ENCODE measurements at regions not wholly inside any gene's neighbourhood (a gene's known extent, or its start where the extent isn't known, plus 50 kb on each side); places are given as distances from the start of the nearest gene placed in this dataset.
"Not testable (repeated sequence)": the region's sequence is repeated elsewhere in the genome, so short reads cannot be mapped to it uniquely, and the experiment has no call there.

DNA sequence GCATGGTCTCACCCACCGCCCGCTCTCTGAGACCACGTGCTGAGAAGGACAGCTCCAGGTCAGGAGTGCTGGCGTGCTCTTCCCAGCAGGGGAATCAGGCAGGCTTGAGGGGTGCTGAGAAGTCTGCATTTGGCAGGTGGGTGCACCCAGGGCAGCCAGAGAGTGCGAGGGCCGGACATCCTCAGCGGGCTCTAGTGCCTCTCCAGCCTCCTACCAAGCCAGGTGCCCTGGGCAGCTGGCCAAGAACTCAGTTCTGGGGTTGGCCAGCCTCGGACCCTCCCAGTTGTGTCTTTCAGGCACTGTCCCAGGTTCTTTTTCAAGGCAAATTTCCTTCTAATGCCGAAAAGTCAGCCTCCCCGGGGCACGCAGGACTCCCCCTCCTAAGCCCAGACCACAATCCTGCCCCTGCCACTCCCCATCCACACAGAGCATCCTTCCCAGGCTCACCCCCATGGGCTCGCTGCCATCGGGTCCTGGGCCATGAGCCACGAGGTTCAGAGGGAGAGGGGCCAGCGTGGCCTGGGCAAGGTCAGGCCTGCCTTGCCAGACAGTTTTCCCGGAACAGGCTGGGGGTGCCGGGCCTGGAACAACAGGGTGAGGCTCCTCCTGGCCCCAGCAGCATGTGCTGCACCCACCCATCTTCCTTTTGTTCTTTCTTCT lies 52.2 kb upstream of the GPC1 start:
- no peak for DNase-seq (ENCODE audit: extremely low spot score, unreplicated experiment)
- Mint-ChIP-seq H3K9me3 (no peaks in the 10 kb centered on the region), H3K27ac (no peak overlapping the region), H3K4me1 (ENCODE audit: unreplicated experiment) (no peaks in the 10 kb centered on the region), H3K36me3 (no peaks in the 10 kb centered on the region), H3K4me3 (no peak overlapping the region), H3K27me3 (peaks cover 6% of the 10 kb centered on the region)
- TF ChIP-seq, protein P1, sequence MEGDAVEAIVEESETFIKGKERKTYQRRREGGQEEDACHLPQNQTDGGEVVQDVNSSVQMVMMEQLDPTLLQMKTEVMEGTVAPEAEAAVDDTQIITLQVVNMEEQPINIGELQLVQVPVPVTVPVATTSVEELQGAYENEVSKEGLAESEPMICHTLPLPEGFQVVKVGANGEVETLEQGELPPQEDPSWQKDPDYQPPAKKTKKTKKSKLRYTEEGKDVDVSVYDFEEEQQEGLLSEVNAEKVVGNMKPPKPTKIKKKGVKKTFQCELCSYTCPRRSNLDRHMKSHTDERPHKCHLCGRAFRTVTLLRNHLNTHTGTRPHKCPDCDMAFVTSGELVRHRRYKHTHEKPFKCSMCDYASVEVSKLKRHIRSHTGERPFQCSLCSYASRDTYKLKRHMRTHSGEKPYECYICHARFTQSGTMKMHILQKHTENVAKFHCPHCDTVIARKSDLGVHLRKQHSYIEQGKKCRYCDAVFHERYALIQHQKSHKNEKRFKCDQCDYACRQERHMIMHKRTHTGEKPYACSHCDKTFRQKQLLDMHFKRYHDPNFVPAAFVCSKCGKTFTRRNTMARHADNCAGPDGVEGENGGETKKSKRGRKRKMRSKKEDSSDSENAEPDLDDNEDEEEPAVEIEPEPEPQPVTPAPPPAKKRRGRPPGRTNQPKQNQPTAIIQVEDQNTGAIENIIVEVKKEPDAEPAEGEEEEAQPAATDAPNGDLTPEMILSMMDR (conservative IDR thresholded peaks at IDR 0.05): no peak

DNA sequence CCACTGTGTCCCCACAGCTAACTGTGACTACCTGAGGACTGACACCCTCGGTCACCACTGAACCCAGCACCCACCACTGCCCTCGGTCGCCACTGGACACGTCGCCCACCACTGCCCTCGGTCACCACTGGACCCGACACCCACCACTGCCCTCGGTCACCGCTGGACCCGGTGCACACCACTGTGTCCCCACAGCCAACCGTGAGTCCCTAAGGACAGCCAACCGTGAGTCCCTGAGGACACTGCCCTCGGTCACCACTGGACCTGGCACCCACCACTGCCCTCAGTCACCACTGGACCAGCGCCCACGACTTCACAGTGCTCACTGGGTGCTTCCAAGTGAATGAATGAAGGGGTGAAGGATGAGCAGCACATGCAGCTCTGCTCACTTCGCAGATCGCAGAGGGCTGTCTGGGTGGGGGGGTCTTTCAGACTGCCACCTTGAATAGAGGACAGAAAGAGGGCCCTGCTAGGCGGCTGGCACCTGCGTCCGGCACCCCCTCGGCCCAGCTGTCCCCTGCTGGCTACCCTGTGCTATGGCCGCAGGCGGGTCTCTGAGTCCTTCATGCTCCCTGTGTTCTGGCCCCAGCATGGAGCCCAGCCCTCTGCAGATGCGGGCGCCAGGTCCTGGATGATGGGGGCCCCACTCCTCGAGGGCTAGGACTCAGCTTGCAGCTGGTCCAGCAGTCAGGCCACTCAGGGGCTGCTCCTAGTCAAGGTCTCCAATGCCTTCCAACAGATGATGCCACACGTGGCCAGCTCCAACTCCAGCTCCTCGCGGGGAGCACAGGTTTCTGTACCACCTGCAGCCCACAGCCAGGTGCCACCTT lies 51.4 kb upstream of the GPC1 start:
- Mint-ChIP-seq H3K9me3 (no peaks in the 10 kb centered on the region), H3K36me3 (no peaks in the 10 kb centered on the region), H3K4me1 (ENCODE audit: unreplicated experiment) (no peaks in the 10 kb centered on the region), H3K27me3 (peaks cover 6% of the 10 kb centered on the region), H3K4me3 (no peak overlapping the region), H3K27ac (no peak overlapping the region)
- DNase-seq (ENCODE audit: extremely low spot score, unreplicated experiment): no peak
- TF ChIP-seq, protein P1 (conservative IDR thresholded peaks at IDR 0.05): no peak

DNA sequence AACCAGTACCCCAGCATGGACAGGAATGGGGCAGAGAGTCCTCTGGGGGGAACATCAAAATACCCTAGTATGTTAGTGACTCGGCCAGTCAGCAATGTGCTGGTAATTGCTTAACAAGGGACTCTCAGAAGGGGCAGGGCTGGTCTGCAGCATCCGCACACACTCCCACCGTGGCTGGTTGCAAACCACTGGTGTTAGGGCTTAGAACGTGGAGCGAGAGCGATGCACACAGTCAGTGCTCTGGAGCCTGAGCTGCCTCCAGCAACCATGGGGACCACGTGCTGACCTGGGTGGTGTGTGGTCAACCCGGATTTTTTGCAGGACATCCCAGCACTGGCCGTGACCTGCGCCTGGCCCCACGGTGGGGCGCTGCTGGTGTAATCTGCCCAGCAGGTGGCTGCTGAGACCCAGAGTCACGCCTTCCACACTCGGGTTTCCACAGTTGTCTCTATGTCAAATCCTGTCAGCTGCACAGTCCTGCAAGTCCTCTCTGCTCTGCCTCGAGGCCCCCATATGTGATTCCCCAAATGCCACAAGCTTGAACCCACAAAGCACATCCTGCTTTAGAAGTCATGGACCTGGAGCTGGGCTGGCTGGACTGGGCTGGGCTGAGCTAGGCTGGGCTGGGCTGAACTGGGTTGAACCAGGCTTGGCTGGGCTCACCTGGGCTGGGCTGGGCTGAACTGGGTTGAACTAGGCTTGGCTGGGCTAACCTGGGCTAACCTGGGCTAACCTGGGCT lies 50.6 kb upstream of the GPC1 start:
- H3K27ac Mint-ChIP-seq: no peak overlapping the region
- H3K4me1 Mint-ChIP-seq (ENCODE audit: unreplicated experiment): no peaks in the 10 kb centered on the region
- no peak overlapping the region for H3K4me3 Mint-ChIP-seq
- no peaks in the 10 kb centered on the region for H3K9me3 Mint-ChIP-seq
- peaks cover 6% of the 10 kb centered on the region for H3K27me3 Mint-ChIP-seq
- no peaks in the 10 kb centered on the region for H3K36me3 Mint-ChIP-seq
- DNase-seq (ENCODE audit: extremely low spot score, unreplicated experiment): no peak
- TF ChIP-seq, protein P1 (conservative IDR thresholded peaks at IDR 0.05): no peak

DNA sequence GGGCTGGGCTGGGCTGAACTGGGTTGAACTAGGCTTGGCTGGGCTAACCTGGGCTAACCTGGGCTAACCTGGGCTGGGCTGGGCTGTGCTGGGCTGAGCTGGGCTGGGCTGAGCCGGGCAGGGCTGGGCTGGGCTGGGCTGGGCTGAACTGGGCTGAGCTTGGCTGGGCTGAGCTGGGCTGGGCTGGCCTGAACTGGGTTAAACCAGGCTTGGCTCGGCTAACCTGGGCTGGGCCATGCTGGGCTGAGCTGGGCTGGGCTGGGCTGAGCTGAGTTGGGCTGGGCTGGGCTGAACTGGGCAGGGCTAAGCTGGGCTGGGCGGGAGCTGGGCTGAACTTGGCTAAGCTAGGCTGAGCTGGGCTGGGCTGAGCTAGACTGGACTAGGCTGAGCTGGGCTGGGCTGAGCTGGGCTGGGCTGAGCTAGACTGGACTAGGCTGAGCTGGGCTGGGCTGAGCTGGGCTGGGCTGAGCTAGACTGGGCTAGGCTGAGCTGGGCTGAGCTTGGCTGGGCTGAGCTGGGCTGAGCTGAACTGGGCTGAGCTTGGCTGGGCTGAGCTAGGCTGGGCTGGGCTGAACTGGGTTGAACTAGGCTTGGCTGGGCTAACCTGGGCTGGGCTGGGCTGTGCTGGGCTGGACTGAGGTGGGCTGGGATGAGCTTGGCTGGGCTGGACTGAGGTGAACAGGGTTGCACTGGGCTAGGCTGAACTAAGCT lies 49.9 kb upstream of the GPC1 start:
- H3K9me3 Mint-ChIP-seq; H3K4me1 Mint-ChIP-seq (ENCODE audit: unreplicated experiment); H3K36me3 Mint-ChIP-seq; H3K27me3 Mint-ChIP-seq; H3K4me3 Mint-ChIP-seq; DNase-seq (ENCODE audit: extremely low spot score, unreplicated experiment); H3K27ac Mint-ChIP-seq: not testable (repeated sequence)

Measured in type B pancreatic cell (in vitro differentiated cells).